HG03442 (cell line): ENCODE measurements at regions not wholly inside any gene's neighbourhood (a gene's known extent, or its start where the extent isn't known, plus 50 kb on each side); places are given as distances from the start of the nearest gene placed in this dataset.

Source experiments
- ATAC-seq: cut with Tn5 transposase; IDR thresholded peaks from one replicate; pipeline ENCODE4 v1.9.1; 2021; ENCODE audit warnings: mild to moderate bottlenecking, moderate library complexity; ENCODE audit not compliant: unreplicated experiment

- ATAC-seq = no peak
These were observed 216.0 kb downstream of the GPAM start for GRCh38 chr10:111967547-111967946.

GRCh38 chr10:111968647-111969046 lies 214.9 kb downstream of the GPAM start:
- no peak for ATAC-seq

GRCh38 chr10:111970111-111970510 lies 213.5 kb downstream of the GPAM start:
- no peak for ATAC-seq

- ATAC-seq = no peak
These were observed 211.5 kb downstream of the GPAM start for GRCh38 chr10:111972109-111972508.

DNA sequence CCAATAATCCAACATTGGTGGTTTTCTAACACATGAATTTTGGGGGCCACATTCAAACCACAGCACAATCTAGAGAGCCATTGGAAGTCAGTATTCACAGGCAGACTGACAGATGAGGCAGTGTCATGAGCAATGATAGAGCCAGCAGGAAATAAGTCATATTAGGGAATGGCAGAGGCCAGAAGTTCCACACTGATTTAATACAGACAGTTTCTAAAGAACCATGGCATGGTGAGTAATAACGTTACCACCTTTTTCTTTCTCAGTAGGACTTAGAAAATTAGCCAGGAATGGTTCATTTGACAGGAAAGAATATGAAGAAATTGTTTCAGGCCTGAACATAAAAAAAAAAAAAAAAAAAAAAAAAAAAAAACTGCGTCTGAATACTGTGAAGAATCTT lies 210.3 kb downstream of the GPAM start:
- no peak for ATAC-seq

GRCh38 chr10:111973826-111974225 lies 209.7 kb downstream of the GPAM start:
- no peak for ATAC-seq

DNA sequence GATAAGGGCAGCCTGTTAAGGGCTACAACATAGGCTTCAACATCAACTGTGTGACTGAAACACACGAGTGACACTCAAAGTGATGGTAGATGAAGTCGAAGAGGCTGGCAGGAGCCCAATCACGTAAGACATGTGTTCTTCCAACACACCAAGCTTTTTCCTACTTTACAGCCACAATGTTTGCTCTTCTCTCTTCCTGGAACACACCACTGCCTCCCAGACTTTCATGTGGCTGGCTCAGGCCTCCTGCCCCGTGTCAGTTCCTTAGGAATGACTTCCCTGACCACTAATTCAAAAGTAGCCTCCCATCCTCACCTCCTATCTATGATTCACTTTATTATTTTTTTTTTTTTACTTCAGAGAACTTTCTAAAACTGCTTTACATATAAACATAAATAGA lies 209.2 kb downstream of the GPAM start:
- no peak for ATAC-seq

GRCh38 chr10:111976557-111976956 lies 207.0 kb downstream of the GPAM start:
- ATAC-seq = no peak

DNA sequence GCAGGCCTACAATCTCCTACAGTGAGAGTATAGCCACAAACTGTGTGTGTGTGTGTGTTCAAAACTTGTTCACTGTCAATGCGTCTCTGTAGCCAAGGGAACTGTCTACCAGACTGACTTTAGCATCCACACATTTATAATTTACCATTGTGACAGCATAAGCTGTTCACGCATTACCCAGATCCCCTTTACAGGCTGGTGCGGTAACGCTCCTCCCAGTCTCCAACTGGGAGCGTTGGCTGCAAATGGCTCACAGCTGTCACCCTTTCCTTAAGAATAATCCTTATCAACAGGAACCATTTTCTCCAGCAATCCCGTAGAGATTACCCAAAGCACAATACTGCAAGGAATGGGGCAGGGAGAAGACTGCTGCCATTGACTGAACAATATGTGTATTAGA lies 199.5 kb downstream of the GPAM start:
- ATAC-seq = no peak

- ATAC-seq = no peak
These were observed 197.5 kb downstream of the GPAM start for GRCh38 chr10:111986079-111986478.

DNA sequence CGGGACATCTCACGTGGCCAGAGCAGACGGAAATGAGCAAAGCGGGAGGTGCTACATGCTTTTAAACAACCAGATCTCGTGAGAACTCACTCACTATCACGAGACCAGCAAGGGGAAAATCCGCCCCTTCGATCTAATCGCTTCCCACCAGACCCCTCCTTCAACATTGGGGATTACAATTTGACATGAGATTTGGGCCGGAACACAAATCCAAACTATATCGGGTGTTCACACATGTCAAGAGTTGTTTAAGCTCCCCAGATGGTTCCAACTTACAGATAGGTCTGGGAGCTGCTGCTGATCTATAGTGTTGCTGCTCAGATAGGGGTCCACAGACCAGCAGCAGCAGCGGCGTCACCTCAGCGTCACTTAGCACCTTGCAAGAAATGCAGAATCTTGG lies 194.9 kb downstream of the GPAM start:
- no peak for ATAC-seq

- no peak for ATAC-seq
These were observed 194.2 kb downstream of the GPAM start for GRCh38 chr10:111989136-111989911.

GRCh38 chr10:111990734-111991133 lies 192.8 kb downstream of the GPAM start:
- ATAC-seq = no peak

DNA sequence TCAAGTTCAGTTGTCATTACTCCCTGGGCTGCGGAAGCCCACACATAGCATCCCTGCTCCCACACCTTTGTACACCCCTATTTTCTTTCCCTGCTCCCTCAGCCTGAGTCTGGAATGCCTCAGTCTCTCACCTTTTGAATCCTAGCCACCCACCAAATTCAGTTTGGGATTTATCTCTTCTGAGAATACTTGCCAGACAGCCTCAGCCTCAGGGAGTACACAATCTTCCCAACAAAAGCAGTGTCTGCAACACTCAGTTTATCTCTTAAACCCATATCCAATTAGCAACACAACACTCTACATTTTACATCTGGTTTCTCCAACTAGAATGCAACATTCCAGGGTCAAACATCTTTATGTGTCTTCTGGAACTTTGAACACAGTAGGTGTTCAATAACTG lies 190.2 kb downstream of the GPAM start:
- ATAC-seq = no peak

DNA sequence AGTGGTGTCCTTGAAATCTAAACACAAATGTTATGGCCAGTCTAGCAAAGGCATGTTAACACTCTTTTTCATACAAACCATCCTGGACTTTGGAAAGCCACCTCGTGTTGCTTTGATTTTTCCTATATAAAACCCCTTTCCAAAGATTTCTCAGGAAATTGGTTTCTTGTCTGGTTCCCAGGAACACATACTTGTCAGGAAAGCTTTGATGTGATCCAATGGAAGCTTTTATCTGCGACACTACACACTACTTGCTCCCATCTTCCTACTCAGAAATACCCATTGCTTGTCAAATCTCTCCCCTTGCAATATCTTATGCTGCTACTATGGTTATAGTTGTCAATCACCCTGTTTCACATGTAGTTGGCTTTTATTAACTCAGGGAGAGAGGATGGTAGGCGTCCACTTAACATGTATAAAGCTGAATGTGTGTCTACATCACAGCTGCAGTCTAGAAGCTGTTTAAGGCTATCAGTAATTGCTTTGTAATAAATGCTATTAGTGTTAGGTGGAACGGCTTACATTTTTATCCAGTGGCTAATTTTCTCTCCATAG lies 189.6 kb downstream of the GPAM start:
- ATAC-seq = no peak

DNA sequence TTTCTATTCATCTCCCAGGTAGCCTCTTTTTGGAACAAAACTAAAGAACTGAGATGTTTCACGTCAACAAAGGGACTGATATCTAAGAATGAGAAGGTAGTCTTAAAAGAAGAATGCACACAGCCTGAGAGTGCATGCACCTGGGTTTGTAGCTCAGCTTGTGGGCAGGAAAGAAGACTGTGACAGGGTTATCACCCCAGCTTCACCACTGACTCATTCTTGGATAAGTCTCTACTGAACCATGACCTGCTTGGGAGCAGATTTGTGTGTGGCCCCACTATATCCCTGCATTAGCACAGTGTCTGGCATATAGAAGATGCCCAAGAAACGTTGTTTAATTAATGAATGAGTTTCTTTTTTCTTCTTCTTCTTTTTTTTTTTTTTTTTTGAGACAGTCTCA lies 187.5 kb downstream of the GPAM start:
- ATAC-seq = peak; percentile 99

DNA sequence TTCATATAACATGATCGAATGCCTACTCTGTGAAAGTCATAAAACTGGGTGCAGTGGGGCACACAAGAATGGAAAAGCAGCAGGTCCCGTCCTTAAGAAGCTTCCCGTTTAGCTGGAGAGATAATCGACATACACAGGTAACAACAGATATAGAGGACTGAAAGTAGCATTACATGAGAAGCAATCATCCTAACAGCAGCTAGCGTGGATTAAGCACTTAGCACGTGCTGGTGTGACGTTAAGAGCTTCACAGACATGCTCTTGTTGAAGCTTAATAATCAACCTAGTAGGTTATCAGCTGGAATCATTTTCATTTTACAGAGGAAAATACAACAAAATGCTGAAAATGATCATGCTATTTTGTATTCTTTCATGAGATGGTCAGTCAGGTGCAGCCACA lies 184.8 kb downstream of the GPAM start:
- ATAC-seq = no peak

DNA sequence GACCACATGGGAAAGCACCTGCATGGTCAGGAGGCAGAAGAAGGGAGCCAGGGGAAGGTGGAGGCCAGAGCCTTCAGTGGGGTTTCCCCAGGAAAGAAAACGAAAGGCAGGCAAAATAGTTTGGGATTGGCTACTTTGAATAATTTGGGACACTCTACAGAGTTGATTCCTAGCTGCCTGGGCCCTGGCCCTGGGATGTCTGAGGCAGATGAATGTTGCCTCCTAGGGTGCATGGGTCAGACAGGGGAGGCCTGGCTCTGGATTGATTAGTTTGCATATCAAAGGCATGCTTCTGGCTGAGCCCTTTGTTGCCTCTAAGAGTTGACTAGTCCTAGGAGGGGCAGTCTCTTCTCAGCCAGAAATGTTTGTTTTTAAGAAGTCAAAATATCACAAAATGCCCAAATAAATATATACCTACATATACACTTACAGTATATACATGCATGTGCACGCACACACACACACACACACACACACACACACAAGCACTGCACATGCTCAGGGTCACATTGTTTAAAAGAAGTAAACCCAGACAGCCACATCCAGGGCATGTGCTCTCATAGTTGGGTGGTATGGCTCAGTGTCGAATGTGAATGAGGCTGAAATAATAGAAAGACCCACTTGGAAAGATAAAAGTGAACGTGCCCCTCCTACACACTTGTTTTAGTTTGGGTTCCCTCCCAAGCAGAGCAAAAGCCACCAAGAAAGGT lies 184.2 kb downstream of the GPAM start:
- no peak for ATAC-seq

GRCh38 chr10:111999915-112000302 lies 183.7 kb downstream of the GPAM start:
- no peak for ATAC-seq

DNA sequence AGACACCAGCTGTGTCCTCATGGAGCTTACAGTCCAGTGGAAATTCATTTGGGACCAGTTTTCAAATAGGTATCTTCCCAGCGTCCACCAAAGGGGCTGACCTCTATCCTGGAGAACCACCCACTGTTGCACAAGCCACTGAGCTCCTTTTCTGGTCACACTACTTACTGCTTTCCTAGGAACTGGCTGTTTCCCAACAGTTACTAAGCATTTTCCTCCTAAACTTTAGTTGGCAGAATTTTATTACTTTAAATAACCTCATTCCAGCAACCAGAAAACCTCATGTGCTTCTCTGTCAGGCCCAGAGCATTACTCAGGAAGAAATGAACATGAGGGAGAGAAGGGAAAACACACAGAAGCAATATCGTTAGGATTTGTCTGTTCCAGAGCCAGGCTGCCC lies 183.1 kb downstream of the GPAM start:
- no peak for ATAC-seq

DNA sequence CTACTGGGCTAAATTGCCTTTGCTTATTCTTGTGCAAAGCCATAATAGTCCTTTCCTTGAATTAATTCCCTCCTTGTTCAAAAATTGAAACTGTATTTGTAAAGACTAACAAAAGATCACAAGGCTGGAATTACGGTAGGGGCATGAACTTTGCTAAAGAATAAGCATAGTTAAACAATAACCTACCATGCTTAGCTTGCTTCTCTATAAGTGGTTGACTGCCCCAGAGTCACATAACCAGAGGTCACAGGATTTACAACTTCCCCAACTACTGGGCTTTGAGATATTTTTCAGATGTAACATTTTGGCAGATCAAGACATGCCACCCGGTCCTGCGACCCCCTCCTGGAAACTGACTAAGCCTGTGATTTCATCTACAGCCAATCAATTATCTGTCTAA lies 181.4 kb downstream of the GPAM start:
- ATAC-seq = no peak

GRCh38 chr10:112004075-112004474 lies 179.5 kb downstream of the GPAM start:
- no peak for ATAC-seq
